GM18505 (cell line): ENCODE measurements at regions not wholly inside any gene's neighbourhood (a gene's known extent, or its start where the extent isn't known, plus 50 kb on each side); places are given as distances from the start of the nearest gene placed in this dataset.

Experiments
- ATAC-seq: cut with Tn5 transposase; IDR thresholded peaks from one replicate; pipeline ENCODE4 v1.9.1; 2021; ENCODE audit not compliant: unreplicated experiment
- POLR2A ChIP-seq: IDR thresholded peaks from 4 replicates; pipeline ENCODE4 v1.6.1; 2011; ENCODE audit warnings: borderline replicate concordance; ENCODE audit not compliant: insufficient read depth, insufficient read length; ENCODE audit errors: extremely low read depth

- no peak for ATAC-seq
These were observed 204.9 kb downstream of the TBX15 start for GRCh38 chr1:118783095-118783758.

GRCh38 chr1:118773656-118774055 lies 214.5 kb downstream of the TBX15 start:
- TF ChIP-seq POLR2A = no peak
- ATAC-seq = no peak

More at GRCh38 chr1:118783095-118783758, 204.9 kb downstream of the TBX15 start:
- TF ChIP-seq POLR2A = no peak

GRCh38 chr1:118767971-118768370 lies 220.2 kb downstream of the TBX15 start:
- no peak for ATAC-seq
- no peak for TF ChIP-seq POLR2A

- no peak for ATAC-seq
- no peak for TF ChIP-seq POLR2A
These were observed 234.2 kb downstream of the TBX15 start for GRCh38 chr1:118753976-118754375.

GRCh38 chr1:118751166-118751565 lies 237.0 kb downstream of the TBX15 start:
- no peak for TF ChIP-seq POLR2A
- ATAC-seq = no peak

- TF ChIP-seq POLR2A = no peak
- no peak for ATAC-seq
These were observed 243.7 kb downstream of the TBX15 start for GRCh38 chr1:118744420-118744819.

GRCh38 chr1:118739501-118739900 lies 248.6 kb downstream of the TBX15 start:
- no peak for TF ChIP-seq POLR2A
- ATAC-seq = no peak

GRCh38 chr1:118736322-118736721 lies 251.8 kb downstream of the TBX15 start:
- ATAC-seq = no peak
- TF ChIP-seq POLR2A = no peak

- no peak for TF ChIP-seq POLR2A
- ATAC-seq = no peak
These were observed 270.2 kb downstream of the TBX15 start for GRCh38 chr1:118717893-118718292.

GRCh38 chr1:118716775-118717174 lies 271.4 kb downstream of the TBX15 start:
- no peak for TF ChIP-seq POLR2A
- no peak for ATAC-seq

GRCh38 chr1:118711356-118711755 lies 276.8 kb downstream of the TBX15 start:
- no peak for TF ChIP-seq POLR2A
- no peak for ATAC-seq

GRCh38 chr1:118698911-118699310 lies 289.2 kb downstream of the TBX15 start:
- no peak for TF ChIP-seq POLR2A
- ATAC-seq = no peak

- no peak for ATAC-seq
- TF ChIP-seq POLR2A = no peak
These were observed 296.0 kb downstream of the TBX15 start for GRCh38 chr1:118692143-118692542.

GRCh38 chr1:118688891-118689290 lies 299.3 kb downstream of the TBX15 start:
- TF ChIP-seq POLR2A = no peak
- no peak for ATAC-seq
